WTC11 (cell line): ENCODE measurements at regions not wholly inside any gene's neighbourhood (a gene's known extent, or its start where the extent isn't known, plus 50 kb on each side); places are given as distances from the start of the nearest gene placed in this dataset.

ENCODE experiments used
- ATAC-seq: fragments of 200-7000 bp; cut with Tn5 transposase; 2 replicates; pipeline ENCODE4 v1.10.0; 2021; ENCODE audit warnings: mild to moderate bottlenecking, moderate library complexity
- CTCF ChIA-PET: fragments of 300-600 bp; sonication (Branson Sonifier 250); formaldehyde crosslinking; loops from one replicate; lab custom pipeline; 2021; ENCODE audit warnings: antibody characterized with exemption; lab: Charles Lee
- POLR2A ChIA-PET: fragments of 350-600 bp; sonication (Branson Sonifier 250); formaldehyde crosslinking; loops from one replicate; lab custom pipeline; 2021; ENCODE audit warnings: antibody characterized with exemption; lab: Charles Lee
- DNase-seq: peaks from one replicate; pipeline ENCODE4 v3.0.0; 2021; ENCODE audit warnings: low spot score
- H3K27ac Mint-ChIP-seq: 2 replicates; pipeline ENCODE4 v1.8.0; 2021; ENCODE audit warnings: mixed read lengths
- H3K27me3 Mint-ChIP-seq: 2 replicates; pipeline ENCODE4 v1.8.0; 2021; ENCODE audit warnings: low read depth, mild to moderate bottlenecking, moderate library complexity, mixed read lengths
- H3K36me3 Mint-ChIP-seq: 2 replicates; pipeline ENCODE4 v1.8.0; 2021; ENCODE audit warnings: mixed read lengths
- H3K4me1 Mint-ChIP-seq: 2 replicates; pipeline ENCODE4 v1.8.0; 2022; ENCODE audit warnings: mixed read lengths
- H3K4me3 Mint-ChIP-seq: 2 replicates; pipeline ENCODE4 v1.8.0; 2021; ENCODE audit warnings: mild to moderate bottlenecking, moderate library complexity, mixed read lengths
- H3K9me3 Mint-ChIP-seq: 2 replicates; pipeline ENCODE4 v1.8.0; 2021; ENCODE audit warnings: mixed read lengths
- ATF1 ChIP-seq: sonication (generic); formaldehyde crosslinking; IDR thresholded peaks from 2 replicates; pipeline ENCODE4 v1.8.1; 2023; ENCODE audit warnings: mild to moderate bottlenecking, moderate library complexity, missing genetic modification reagents
- CREM ChIP-seq: sonication (generic); formaldehyde crosslinking; IDR thresholded peaks from 2 replicates; pipeline ENCODE4 v1.8.1; 2022; ENCODE audit warnings: mild to moderate bottlenecking, missing genetic modification reagents, moderate library complexity
- FOXK1 ChIP-seq: sonication (generic); formaldehyde crosslinking; IDR thresholded peaks from 2 replicates; pipeline ENCODE4 v1.8.0; 2022; ENCODE audit warnings: mild to moderate bottlenecking, moderate library complexity, missing genetic modification reagents
- FOXP1 ChIP-seq: sonication (generic); formaldehyde crosslinking; IDR thresholded peaks from 2 replicates; pipeline ENCODE4 v1.8.0; 2022; ENCODE audit warnings: missing genetic modification reagents, mild to moderate bottlenecking, moderate library complexity, borderline replicate concordance
- GRHL2 ChIP-seq: fragments of 250-450 bp; sonication (Bioruptor Pico); IDR thresholded peaks from 2 replicates; pipeline ENCODE4 v1.8.0; 2022; ENCODE audit warnings: mild to moderate bottlenecking, moderate library complexity; ENCODE audit not compliant: insufficient replicate concordance, severe bottlenecking
- HMGA2 ChIP-seq: fragments of 250-450 bp; sonication (Bioruptor Pico); IDR thresholded peaks from 2 replicates; pipeline ENCODE4 v1.4.0; 2021; ENCODE audit warnings: mild to moderate bottlenecking, moderate library complexity
- IRF2 ChIP-seq: sonication (generic); formaldehyde crosslinking; IDR thresholded peaks from 2 replicates; pipeline ENCODE4 v1.8.0; 2022; ENCODE audit warnings: low read depth, missing genetic modification reagents, borderline replicate concordance
- KAT7 ChIP-seq: sonication (generic); formaldehyde crosslinking; IDR thresholded peaks from 2 replicates; pipeline ENCODE4 v1.8.1; 2023; ENCODE audit warnings: missing genetic modification reagents, mild to moderate bottlenecking, borderline replicate concordance
- MYBL2 ChIP-seq: sonication (generic); formaldehyde crosslinking; IDR thresholded peaks from 2 replicates; pipeline ENCODE4 v1.8.1; 2023; ENCODE audit warnings: mild to moderate bottlenecking, moderate library complexity, missing genetic modification reagents
- NFATC4 ChIP-seq: fragments of 250-450 bp; sonication (Bioruptor Pico); IDR thresholded peaks from 2 replicates; pipeline ENCODE4 v1.9.0; 2021; ENCODE audit warnings: mild to moderate bottlenecking
- NFE2L1 ChIP-seq: sonication (generic); formaldehyde crosslinking; IDR thresholded peaks from 2 replicates; pipeline ENCODE4 v1.8.1; 2023; ENCODE audit warnings: missing genetic modification reagents
- OVOL2 ChIP-seq: fragments of 250-450 bp; sonication (Bioruptor Pico); IDR thresholded peaks from 2 replicates; pipeline ENCODE4 v1.9.0; 2021; ENCODE audit warnings: mild to moderate bottlenecking, borderline replicate concordance
- SOX15 ChIP-seq: fragments of 250-450 bp; sonication (Bioruptor Pico); IDR thresholded peaks from 2 replicates; pipeline ENCODE4 v1.9.0; 2021; ENCODE audit warnings: mild to moderate bottlenecking
- TP53 ChIP-seq: sonication (generic); formaldehyde crosslinking; IDR thresholded peaks from 2 replicates; pipeline ENCODE4 v1.8.1; 2023; ENCODE audit warnings: mild to moderate bottlenecking, missing genetic modification reagents
- TF ChIP-seq, protein P1 (sequence below): sonication (generic); formaldehyde crosslinking; IDR thresholded peaks from 2 replicates; pipeline ENCODE4 v1.8.1; 2022; ENCODE audit warnings: low read depth, missing genetic modification reagents, borderline replicate concordance
- TF ChIP-seq, protein P2 (sequence below): sonication (generic); formaldehyde crosslinking; conservative IDR thresholded peaks from 2 replicates; pipeline ENCODE4 v1.8.1; 2023; ENCODE audit warnings: mild to moderate bottlenecking, low read depth, missing genetic modification reagents, moderate library complexity
- TF ChIP-seq, protein P3 (sequence below): sonication (generic); formaldehyde crosslinking; IDR thresholded peaks from 2 replicates; pipeline ENCODE4 v1.8.0; 2022; ENCODE audit warnings: mild to moderate bottlenecking, missing genetic modification reagents
- TF ChIP-seq, protein P4 (sequence below): fragments of 250-450 bp; sonication (Bioruptor Pico); IDR thresholded peaks from 2 replicates; pipeline ENCODE4 v1.9.0; 2021; ENCODE audit warnings: mild to moderate bottlenecking, borderline replicate concordance
- TF ChIP-seq, protein P5 (sequence below): sonication (generic); formaldehyde crosslinking; IDR thresholded peaks from 2 replicates; pipeline ENCODE4 v1.8.0; 2022; ENCODE audit warnings: mild to moderate bottlenecking, missing genetic modification reagents
- TF ChIP-seq, protein P6 (sequence below): sonication (generic); formaldehyde crosslinking; IDR thresholded peaks from 2 replicates; pipeline ENCODE4 v1.8.0; 2023; ENCODE audit warnings: mild to moderate bottlenecking, missing genetic modification reagents
- TF ChIP-seq, protein P7 (sequence below): sonication (generic); formaldehyde crosslinking; IDR thresholded peaks from 2 replicates; pipeline ENCODE4 v1.8.1; 2022; ENCODE audit warnings: low read depth, mild to moderate bottlenecking, moderate library complexity, missing genetic modification reagents, borderline replicate concordance

DNA sequence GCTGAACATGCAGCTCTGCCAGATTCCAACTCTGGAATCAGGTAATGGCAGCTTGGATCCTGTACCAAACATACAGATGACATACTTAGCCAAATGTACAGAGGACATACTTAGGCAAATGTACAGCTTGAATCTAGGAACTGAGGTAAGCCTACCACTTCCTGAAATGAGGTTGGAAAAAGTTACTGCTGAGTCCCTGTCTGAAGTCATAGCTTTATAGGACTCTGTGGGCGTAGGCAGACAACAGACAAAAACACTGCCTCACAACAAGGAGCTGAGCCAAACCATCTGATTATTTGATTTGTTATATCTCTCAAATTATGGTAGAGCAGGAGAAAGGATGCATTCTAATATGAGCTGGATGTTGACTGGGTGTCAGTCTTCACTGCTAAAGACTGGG is 290.2 kb upstream of the TCF4 start (continued):
- TF ChIP-seq FOXP1 (no peak), NFATC4 (no peak), HMGA2 (CRISPR knock-in tag) (no peak), KAT7 (CRISPR knock-in tag) (no peak), MYBL2 (no peak), IRF2 (CRISPR knock-in tag) (no peak), GRHL2 (no peak), FOXK1 (CRISPR knock-in tag) (no peak)
- TF ChIP-seq, protein P1, sequence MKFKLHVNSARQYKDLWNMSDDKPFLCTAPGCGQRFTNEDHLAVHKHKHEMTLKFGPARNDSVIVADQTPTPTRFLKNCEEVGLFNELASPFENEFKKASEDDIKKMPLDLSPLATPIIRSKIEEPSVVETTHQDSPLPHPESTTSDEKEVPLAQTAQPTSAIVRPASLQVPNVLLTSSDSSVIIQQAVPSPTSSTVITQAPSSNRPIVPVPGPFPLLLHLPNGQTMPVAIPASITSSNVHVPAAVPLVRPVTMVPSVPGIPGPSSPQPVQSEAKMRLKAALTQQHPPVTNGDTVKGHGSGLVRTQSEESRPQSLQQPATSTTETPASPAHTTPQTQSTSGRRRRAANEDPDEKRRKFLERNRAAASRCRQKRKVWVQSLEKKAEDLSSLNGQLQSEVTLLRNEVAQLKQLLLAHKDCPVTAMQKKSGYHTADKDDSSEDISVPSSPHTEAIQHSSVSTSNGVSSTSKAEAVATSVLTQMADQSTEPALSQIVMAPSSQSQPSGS = no peak
- TF ChIP-seq, protein P2, sequence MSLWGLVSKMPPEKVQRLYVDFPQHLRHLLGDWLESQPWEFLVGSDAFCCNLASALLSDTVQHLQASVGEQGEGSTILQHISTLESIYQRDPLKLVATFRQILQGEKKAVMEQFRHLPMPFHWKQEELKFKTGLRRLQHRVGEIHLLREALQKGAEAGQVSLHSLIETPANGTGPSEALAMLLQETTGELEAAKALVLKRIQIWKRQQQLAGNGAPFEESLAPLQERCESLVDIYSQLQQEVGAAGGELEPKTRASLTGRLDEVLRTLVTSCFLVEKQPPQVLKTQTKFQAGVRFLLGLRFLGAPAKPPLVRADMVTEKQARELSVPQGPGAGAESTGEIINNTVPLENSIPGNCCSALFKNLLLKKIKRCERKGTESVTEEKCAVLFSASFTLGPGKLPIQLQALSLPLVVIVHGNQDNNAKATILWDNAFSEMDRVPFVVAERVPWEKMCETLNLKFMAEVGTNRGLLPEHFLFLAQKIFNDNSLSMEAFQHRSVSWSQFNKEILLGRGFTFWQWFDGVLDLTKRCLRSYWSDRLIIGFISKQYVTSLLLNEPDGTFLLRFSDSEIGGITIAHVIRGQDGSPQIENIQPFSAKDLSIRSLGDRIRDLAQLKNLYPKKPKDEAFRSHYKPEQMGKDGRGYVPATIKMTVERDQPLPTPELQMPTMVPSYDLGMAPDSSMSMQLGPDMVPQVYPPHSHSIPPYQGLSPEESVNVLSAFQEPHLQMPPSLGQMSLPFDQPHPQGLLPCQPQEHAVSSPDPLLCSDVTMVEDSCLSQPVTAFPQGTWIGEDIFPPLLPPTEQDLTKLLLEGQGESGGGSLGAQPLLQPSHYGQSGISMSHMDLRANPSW (CRISPR knock-in tag) = no peak
- TF ChIP-seq, protein P3, sequence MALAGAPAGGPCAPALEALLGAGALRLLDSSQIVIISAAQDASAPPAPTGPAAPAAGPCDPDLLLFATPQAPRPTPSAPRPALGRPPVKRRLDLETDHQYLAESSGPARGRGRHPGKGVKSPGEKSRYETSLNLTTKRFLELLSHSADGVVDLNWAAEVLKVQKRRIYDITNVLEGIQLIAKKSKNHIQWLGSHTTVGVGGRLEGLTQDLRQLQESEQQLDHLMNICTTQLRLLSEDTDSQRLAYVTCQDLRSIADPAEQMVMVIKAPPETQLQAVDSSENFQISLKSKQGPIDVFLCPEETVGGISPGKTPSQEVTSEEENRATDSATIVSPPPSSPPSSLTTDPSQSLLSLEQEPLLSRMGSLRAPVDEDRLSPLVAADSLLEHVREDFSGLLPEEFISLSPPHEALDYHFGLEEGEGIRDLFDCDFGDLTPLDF = no peak
- TF ChIP-seq, protein P4, sequence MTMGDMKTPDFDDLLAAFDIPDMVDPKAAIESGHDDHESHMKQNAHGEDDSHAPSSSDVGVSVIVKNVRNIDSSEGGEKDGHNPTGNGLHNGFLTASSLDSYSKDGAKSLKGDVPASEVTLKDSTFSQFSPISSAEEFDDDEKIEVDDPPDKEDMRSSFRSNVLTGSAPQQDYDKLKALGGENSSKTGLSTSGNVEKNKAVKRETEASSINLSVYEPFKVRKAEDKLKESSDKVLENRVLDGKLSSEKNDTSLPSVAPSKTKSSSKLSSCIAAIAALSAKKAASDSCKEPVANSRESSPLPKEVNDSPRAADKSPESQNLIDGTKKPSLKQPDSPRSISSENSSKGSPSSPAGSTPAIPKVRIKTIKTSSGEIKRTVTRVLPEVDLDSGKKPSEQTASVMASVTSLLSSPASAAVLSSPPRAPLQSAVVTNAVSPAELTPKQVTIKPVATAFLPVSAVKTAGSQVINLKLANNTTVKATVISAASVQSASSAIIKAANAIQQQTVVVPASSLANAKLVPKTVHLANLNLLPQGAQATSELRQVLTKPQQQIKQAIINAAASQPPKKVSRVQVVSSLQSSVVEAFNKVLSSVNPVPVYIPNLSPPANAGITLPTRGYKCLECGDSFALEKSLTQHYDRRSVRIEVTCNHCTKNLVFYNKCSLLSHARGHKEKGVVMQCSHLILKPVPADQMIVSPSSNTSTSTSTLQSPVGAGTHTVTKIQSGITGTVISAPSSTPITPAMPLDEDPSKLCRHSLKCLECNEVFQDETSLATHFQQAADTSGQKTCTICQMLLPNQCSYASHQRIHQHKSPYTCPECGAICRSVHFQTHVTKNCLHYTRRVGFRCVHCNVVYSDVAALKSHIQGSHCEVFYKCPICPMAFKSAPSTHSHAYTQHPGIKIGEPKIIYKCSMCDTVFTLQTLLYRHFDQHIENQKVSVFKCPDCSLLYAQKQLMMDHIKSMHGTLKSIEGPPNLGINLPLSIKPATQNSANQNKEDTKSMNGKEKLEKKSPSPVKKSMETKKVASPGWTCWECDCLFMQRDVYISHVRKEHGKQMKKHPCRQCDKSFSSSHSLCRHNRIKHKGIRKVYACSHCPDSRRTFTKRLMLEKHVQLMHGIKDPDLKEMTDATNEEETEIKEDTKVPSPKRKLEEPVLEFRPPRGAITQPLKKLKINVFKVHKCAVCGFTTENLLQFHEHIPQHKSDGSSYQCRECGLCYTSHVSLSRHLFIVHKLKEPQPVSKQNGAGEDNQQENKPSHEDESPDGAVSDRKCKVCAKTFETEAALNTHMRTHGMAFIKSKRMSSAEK (CRISPR knock-in tag) = no peak
- TF ChIP-seq, protein P5, sequence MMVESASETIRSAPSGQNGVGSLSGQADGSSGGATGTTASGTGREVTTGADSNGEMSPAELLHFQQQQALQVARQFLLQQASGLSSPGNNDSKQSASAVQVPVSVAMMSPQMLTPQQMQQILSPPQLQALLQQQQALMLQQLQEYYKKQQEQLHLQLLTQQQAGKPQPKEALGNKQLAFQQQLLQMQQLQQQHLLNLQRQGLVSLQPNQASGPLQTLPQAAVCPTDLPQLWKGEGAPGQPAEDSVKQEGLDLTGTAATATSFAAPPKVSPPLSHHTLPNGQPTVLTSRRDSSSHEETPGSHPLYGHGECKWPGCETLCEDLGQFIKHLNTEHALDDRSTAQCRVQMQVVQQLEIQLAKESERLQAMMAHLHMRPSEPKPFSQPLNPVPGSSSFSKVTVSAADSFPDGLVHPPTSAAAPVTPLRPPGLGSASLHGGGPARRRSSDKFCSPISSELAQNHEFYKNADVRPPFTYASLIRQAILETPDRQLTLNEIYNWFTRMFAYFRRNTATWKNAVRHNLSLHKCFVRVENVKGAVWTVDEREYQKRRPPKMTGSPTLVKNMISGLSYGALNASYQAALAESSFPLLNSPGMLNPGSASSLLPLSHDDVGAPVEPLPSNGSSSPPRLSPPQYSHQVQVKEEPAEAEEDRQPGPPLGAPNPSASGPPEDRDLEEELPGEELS (CRISPR knock-in tag) = no peak

DNA sequence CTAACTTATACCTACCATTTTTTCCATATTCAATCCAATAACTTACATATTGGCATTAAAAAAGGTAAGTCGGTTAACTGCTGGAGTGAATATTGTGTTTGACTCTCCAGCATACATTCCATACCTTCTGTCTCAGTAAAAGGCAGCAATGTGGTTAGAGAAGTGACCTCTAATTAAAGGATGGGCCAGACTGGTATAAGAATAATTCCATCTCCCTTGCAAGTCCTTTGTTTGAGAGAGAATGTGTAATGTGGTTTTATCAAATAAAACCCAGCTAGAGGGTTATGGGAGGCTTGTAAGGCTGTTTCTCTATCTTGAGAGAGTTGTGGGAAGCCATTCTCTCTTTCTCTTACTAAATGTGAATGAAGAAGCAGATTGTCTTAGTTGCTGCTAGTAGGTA is 289.3 kb upstream of the TCF4 start:
- DNase-seq (no peak), ATAC-seq (no peak)
- H3K27ac Mint-ChIP-seq = no peak overlapping the region
- POLR2A ChIA-PET = no interaction called here
- peaks cover 7% of the 10 kb centered on the region for H3K4me1 Mint-ChIP-seq
- CTCF ChIA-PET = no interaction called here
- no peaks in the 10 kb centered on the region for H3K9me3 Mint-ChIP-seq
- no peak overlapping the region for H3K4me3 Mint-ChIP-seq
- no peaks in the 10 kb centered on the region for H3K36me3 Mint-ChIP-seq
- H3K27me3 Mint-ChIP-seq = no peaks in the 10 kb centered on the region
- TF ChIP-seq TP53 (CRISPR knock-in tag) (no peak), ATF1 (CRISPR knock-in tag) (no peak), OVOL2 (CRISPR knock-in tag) (no peak), FOXK1 (CRISPR knock-in tag) (no peak), SOX15 (no peak), NFE2L1 (no peak), CREM (CRISPR knock-in tag) (no peak)
- TF ChIP-seq, protein P6, sequence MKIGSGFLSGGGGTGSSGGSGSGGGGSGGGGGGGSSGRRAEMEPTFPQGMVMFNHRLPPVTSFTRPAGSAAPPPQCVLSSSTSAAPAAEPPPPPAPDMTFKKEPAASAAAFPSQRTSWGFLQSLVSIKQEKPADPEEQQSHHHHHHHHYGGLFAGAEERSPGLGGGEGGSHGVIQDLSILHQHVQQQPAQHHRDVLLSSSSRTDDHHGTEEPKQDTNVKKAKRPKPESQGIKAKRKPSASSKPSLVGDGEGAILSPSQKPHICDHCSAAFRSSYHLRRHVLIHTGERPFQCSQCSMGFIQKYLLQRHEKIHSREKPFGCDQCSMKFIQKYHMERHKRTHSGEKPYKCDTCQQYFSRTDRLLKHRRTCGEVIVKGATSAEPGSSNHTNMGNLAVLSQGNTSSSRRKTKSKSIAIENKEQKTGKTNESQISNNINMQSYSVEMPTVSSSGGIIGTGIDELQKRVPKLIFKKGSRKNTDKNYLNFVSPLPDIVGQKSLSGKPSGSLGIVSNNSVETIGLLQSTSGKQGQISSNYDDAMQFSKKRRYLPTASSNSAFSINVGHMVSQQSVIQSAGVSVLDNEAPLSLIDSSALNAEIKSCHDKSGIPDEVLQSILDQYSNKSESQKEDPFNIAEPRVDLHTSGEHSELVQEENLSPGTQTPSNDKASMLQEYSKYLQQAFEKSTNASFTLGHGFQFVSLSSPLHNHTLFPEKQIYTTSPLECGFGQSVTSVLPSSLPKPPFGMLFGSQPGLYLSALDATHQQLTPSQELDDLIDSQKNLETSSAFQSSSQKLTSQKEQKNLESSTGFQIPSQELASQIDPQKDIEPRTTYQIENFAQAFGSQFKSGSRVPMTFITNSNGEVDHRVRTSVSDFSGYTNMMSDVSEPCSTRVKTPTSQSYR (CRISPR knock-in tag) = no peak
- TF ChIP-seq, protein P7, sequence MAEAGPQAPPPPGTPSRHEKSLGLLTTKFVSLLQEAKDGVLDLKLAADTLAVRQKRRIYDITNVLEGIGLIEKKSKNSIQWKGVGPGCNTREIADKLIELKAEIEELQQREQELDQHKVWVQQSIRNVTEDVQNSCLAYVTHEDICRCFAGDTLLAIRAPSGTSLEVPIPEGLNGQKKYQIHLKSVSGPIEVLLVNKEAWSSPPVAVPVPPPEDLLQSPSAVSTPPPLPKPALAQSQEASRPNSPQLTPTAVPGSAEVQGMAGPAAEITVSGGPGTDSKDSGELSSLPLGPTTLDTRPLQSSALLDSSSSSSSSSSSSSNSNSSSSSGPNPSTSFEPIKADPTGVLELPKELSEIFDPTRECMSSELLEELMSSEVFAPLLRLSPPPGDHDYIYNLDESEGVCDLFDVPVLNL = no peak
